HEK293 (cell line): ENCODE measurements at regions not wholly inside any gene's neighbourhood (a gene's known extent, or its start where the extent isn't known, plus 50 kb on each side); places are given as distances from the start of the nearest gene placed in this dataset.
A peak's percentile ranks its signal among the peaks of the same experiment; 100 is the strongest.

Experiments used
- CTCF ChIA-PET: fragments of 350-600 bp; formaldehyde crosslinking; extraction: SDS; loops from one replicate; lab custom pipeline; 2021; ENCODE audit warnings: antibody characterized with exemption; lab: Yijun Ruan, JAX
- POLR2A ChIA-PET: fragments of 300-600 bp; formaldehyde crosslinking; extraction: SDS; loops from one replicate; lab custom pipeline; 2020; ENCODE audit warnings: antibody characterized with exemption, inconsistent platforms; lab: Yijun Ruan, JAX
- H3K27ac ChIP-seq: fragments of 200-500 bp; sonication (Bioruptor generic); 2 replicates; pipeline ENCODE4 v1.5.1; 2014; ENCODE audit warnings: low read depth, low read length, control low read depth, inconsistent platforms; ENCODE audit errors: extremely low read depth
- H3K36me3 ChIP-seq, 2 experiments: fragments of 200-500 bp in 1 of 2; sonication (Bioruptor generic) in 1 of 2; 1 replicate in 1 of 2; 2 replicates in 1 of 2; pipeline ENCODE4 v1.5.1; 2014 to 2017; ENCODE audit warnings: inconsistent platforms in 2 of 2, low read length in 2 of 2; ENCODE audit not compliant: control insufficient read depth in 2 of 2, insufficient read depth in 1 of 2
- H3K4me1 ChIP-seq: fragments of 200-500 bp; sonication (Bioruptor generic); 2 replicates; pipeline ENCODE4 v1.5.1; 2014; ENCODE audit warnings: mild to moderate bottlenecking, low read length, inconsistent platforms; ENCODE audit not compliant: control insufficient read depth, insufficient read depth
- H3K4me3 ChIP-seq: 2 replicates; pipeline ENCODE4 v1.5.1; 2011; ENCODE audit warnings: low read depth, mild to moderate bottlenecking, control low read depth, low read length, moderate library complexity
- H3K9me3 ChIP-seq: fragments of 200-500 bp; sonication (Bioruptor generic); 2 replicates; pipeline ENCODE4 v1.5.1; 2014; ENCODE audit warnings: low read depth, low read length, inconsistent platforms; ENCODE audit not compliant: control insufficient read depth, insufficient read depth
- HOXD13 ChIP-seq: sonication (generic); formaldehyde crosslinking; IDR thresholded peaks from 2 replicates; pipeline ENCODE4 v1.8.0; 2022; ENCODE audit warnings: missing genetic modification reagents, borderline replicate concordance
- ZBTB20 ChIP-seq: fragments of 450-650 bp; formaldehyde crosslinking; IDR thresholded peaks from 2 replicates; pipeline ENCODE4 v1.5.1; 2016; ENCODE audit warnings: missing biosample characterization, missing genetic modification characterization
- ZFP41 ChIP-seq: fragments of 450-650 bp; formaldehyde crosslinking; IDR thresholded peaks from 2 replicates; pipeline ENCODE4 v1.5.1; 2016; ENCODE audit warnings: missing biosample characterization, missing genetic modification characterization, borderline replicate concordance
- ZNF121 ChIP-seq: fragments of 450-650 bp; formaldehyde crosslinking; IDR thresholded peaks from 2 replicates; pipeline ENCODE4 v1.5.1; 2016; ENCODE audit warnings: missing biosample characterization, missing genetic modification characterization
- ZNF239 ChIP-seq: fragments of 450-650 bp; formaldehyde crosslinking; IDR thresholded peaks from 2 replicates; pipeline ENCODE4 v1.5.1; 2016; ENCODE audit warnings: missing biosample characterization, missing genetic modification characterization
- ZNF248 ChIP-seq: fragments of 450-650 bp; formaldehyde crosslinking; IDR thresholded peaks from 2 replicates; pipeline ENCODE4 v1.5.1; 2017; ENCODE audit warnings: missing biosample characterization, missing genetic modification characterization
- ZNF324 ChIP-seq: fragments of 450-650 bp; formaldehyde crosslinking; IDR thresholded peaks from 2 replicates; pipeline ENCODE4 v1.5.1; 2016; ENCODE audit warnings: missing biosample characterization, missing genetic modification characterization
- ZNF37A ChIP-seq: fragments of 450-650 bp; IDR thresholded peaks from 2 replicates; pipeline ENCODE4 v1.5.1; 2018; ENCODE audit warnings: missing biosample characterization, missing genetic modification characterization
- ZNF473 ChIP-seq: fragments of 450-650 bp; formaldehyde crosslinking; IDR thresholded peaks from 2 replicates; pipeline ENCODE4 v1.5.1; 2017; ENCODE audit warnings: missing biosample characterization, missing genetic modification characterization
- ZNF513 ChIP-seq: fragments of 450-650 bp; IDR thresholded peaks from 2 replicates; pipeline ENCODE4 v1.5.1; 2018; ENCODE audit warnings: missing biosample characterization, missing genetic modification characterization
- ZNF549 ChIP-seq: fragments of 450-650 bp; IDR thresholded peaks from 2 replicates; pipeline ENCODE4 v1.5.1; 2018; ENCODE audit warnings: missing biosample characterization, missing genetic modification characterization, mild to moderate bottlenecking, inconsistent platforms, moderate library complexity
- ZNF555 ChIP-seq: fragments of 450-650 bp; formaldehyde crosslinking; conservative IDR thresholded peaks from 2 replicates; pipeline ENCODE4 v1.5.1; 2017; ENCODE audit warnings: missing biosample characterization, mild to moderate bottlenecking, missing genetic modification characterization, inconsistent platforms
- ZNF624 ChIP-seq: fragments of 450-650 bp; formaldehyde crosslinking; IDR thresholded peaks from 2 replicates; pipeline ENCODE4 v1.5.1; 2017; ENCODE audit warnings: missing biosample characterization, missing genetic modification characterization
- ZNF626 ChIP-seq: fragments of 450-650 bp; sonication (Bioruptor Pico); formaldehyde crosslinking; IDR thresholded peaks from 2 replicates; pipeline ENCODE4 v1.5.1; 2018; ENCODE audit warnings: missing biosample characterization, missing genetic modification characterization, inconsistent platforms
- ZNF830 ChIP-seq: fragments of 450-650 bp; IDR thresholded peaks from 2 replicates; pipeline ENCODE4 v1.5.0; 2018; ENCODE audit warnings: missing biosample characterization, missing genetic modification characterization, low read depth, mild to moderate bottlenecking, moderate library complexity
- ZSCAN16 ChIP-seq: fragments of 450-650 bp; formaldehyde crosslinking; IDR thresholded peaks from 2 replicates; pipeline ENCODE4 v1.5.1; 2016; ENCODE audit warnings: missing biosample characterization, missing genetic modification characterization
- ZSCAN30 ChIP-seq: fragments of 450-650 bp; IDR thresholded peaks from 2 replicates; pipeline ENCODE4 v1.5.1; 2018; ENCODE audit warnings: missing biosample characterization, mild to moderate bottlenecking, missing genetic modification characterization, moderate library complexity

GRCh38 chr9:105854026-105854782 is 159.9 kb downstream of the TMEM38B start:
- ChIA-PET POLR2A (interaction anchor here (0.5 kb wide), 1 partner anchor 143 kb away, joined by 3 read pairs; no protein-coding TSS in a partner anchor), CTCF (interaction anchor here (1.4 to 6.0 kb wide), 2 partner anchors 12 to 28 kb away, joined by 8 to 32 read pairs; no protein-coding TSS in a partner anchor)
- H3K36me3 ChIP-seq, result no peaks in the 10 kb centered on the region
- H3K4me1 ChIP-seq, result no peaks in the 10 kb centered on the region
- TF ChIP-seq ZNF324 (tag by site-specific recombination) (no peak), ZNF473 (tag by site-specific recombination) (no peak), ZBTB20 (no peak), ZNF239 (tag by site-specific recombination) (no peak), HOXD13 (no peak), ZNF626 (no peak), ZNF37A (tag by site-specific recombination) (no peak), ZNF549 (no peak), ZNF248 (tag by site-specific recombination) (no peak), ZSCAN30 (no peak)
- no peaks in the 10 kb centered on the region for H3K9me3 ChIP-seq
- no peak overlapping the region for H3K4me3 ChIP-seq
- H3K27ac ChIP-seq, result no peak overlapping the region

GRCh38 chr9:105854783-105855724 is 160.7 kb downstream of the TMEM38B start:
- Histone ChIP-seq H3K4me1 (no peaks in the 10 kb centered on the region), H3K36me3 (no peaks in the 10 kb centered on the region), H3K4me3 (no peak overlapping the region), H3K27ac (no peak overlapping the region), H3K9me3 (no peaks in the 10 kb centered on the region)
- TF ChIP-seq ZNF624 (tag by site-specific recombination) (no peak), ZNF513 (peak; percentile 93)
- POLR2A ChIA-PET, result no interaction called here
- CTCF ChIA-PET, result interaction anchor here (0.7 to 6.0 kb wide), 4 partner anchors 13 to 460 kb away, joined by 3 to 32 read pairs (median 6); no protein-coding TSS in a partner anchor

- TF ChIP-seq ZNF555, result no peak
- TF ChIP-seq ZSCAN16 (tag by site-specific recombination), result no peak
- no peak for TF ChIP-seq ZNF121 (tag by site-specific recombination)
- TF ChIP-seq ZNF830, result no peak
- no peak for TF ChIP-seq ZFP41 (tag by site-specific recombination)
- no peaks in the 10 kb centered on the region for H3K4me1 ChIP-seq
- H3K4me3 ChIP-seq, result no peak overlapping the region
- H3K9me3 ChIP-seq, result no peaks in the 10 kb centered on the region
- ChIA-PET POLR2A (no interaction called here), CTCF (interaction anchor here (6.0 kb wide), 1 partner anchor 14 kb away, joined by 32 read pairs; no protein-coding TSS in a partner anchor)
- no peaks in the 10 kb centered on the region for H3K36me3 ChIP-seq
- H3K27ac ChIP-seq, result no peak overlapping the region
These were observed 161.6 kb downstream of the TMEM38B start for GRCh38 chr9:105855987-105856386.
